ENCODE measurements at regions not wholly inside any gene's neighbourhood (a gene's known extent, or its start where the extent isn't known, plus 50 kb on each side); places are given as distances from the start of the nearest gene placed in this dataset.

- H4K5ac ChIP-seq (ENCODE audit: low read depth, low read length): no peak overlapping the region
- no peak overlapping the region for H2AK9ac ChIP-seq (replicated peaks; ENCODE audit: low read depth, low read length, poor library complexity)
- CTCF ChIA-PET: no interaction called here
- H3K9me1 ChIP-seq (ENCODE audit: insufficient read depth, low read length): no peaks in the 10 kb centered on the region
- no peaks in the 10 kb centered on the region for H4K20me1 ChIP-seq (ENCODE audit: insufficient read depth, low read length)
- BruUV-seq (replicated peaks): no TSS peak
- H2BK15ac ChIP-seq (ENCODE audit: low read depth, low read length): no peak overlapping the region
- no peak overlapping the region for H3K23ac ChIP-seq (ENCODE audit: low read depth, low read length)
- H3K9me3 ChIP-seq (ENCODE audit: control insufficient read depth, insufficient read depth, low read length): peaks cover 2% of the 10 kb centered on the region
- no peak overlapping the region for H3K9ac ChIP-seq (ENCODE audit: low read depth, low read length)
- POLR2A ChIA-PET (ENCODE audit: unreplicated experiment): no interaction called here
- in situ Hi-C loops (cut with MboI; ENCODE audit: low sequenced_read_pairs): no loop called here
- H4K8ac ChIP-seq (ENCODE audit: low read depth in 2 of 2, low read length in 2 of 2): no peak overlapping the region
- intact Hi-C loops (cut with micrococcal nuclease): no loop called here
- no peaks in the 10 kb centered on the region for H3K36me3 ChIP-seq (ENCODE audit: control insufficient read depth, insufficient read depth, low read length)
- H3K56ac ChIP-seq (ENCODE audit: extremely low read depth, insufficient read depth, low read length): no peak overlapping the region
- H3K4ac ChIP-seq (ENCODE audit: low read depth, low read length): no peak overlapping the region
- H3K4me2 ChIP-seq (ENCODE audit: low read depth, low read length): no peak overlapping the region
- H3K4me3 ChIP-seq (ENCODE audit: insufficient read depth, low read depth, low read length): no peak overlapping the region
- H2AK5ac ChIP-seq (ENCODE audit: low read depth, low read length): no peak overlapping the region
- H2BK120ac ChIP-seq (ENCODE audit: low read depth, low read length): no peak overlapping the region
- H3K27me3 ChIP-seq (ENCODE audit: control insufficient read depth, insufficient read depth, low read length): no peaks in the 10 kb centered on the region
- H2AFZ ChIP-seq (replicated peaks; ENCODE audit: low read length, poor library complexity): no peak overlapping the region
- no CpG with 5 or more reads among the region's 1 CpG for WGBS, 2 experiments (ENCODE audit: extremely low coverage in 2 of 2, insufficient read length in 1 of 2)
- no peak for TF ChIP-seq CHD1 (IDR thresholded peaks at IDR 0.05; ENCODE audit: low read depth, low read length)
- TF ChIP-seq MXI1 (IDR thresholded peaks at IDR 0.05; ENCODE audit: borderline replicate concordance, low read depth, low read length): no peak
- no peaks in the 10 kb centered on the region for H3K4me1 ChIP-seq (ENCODE audit: control insufficient read depth, insufficient read depth, low read length)
- ATAC-seq (ENCODE audit: low read depth) (no peak), DNase-seq (no peak)
- no peaks in the 10 kb centered on the region for H3K79me1 ChIP-seq (ENCODE audit: low read depth in 1 of 2, low read length in 2 of 2)
- H3K18ac ChIP-seq (ENCODE audit: low read depth, low read length): no peak overlapping the region
- H4K91ac ChIP-seq (ENCODE audit: insufficient read depth, low read depth, low read length): no peak overlapping the region
- no peak overlapping the region for H3K27ac ChIP-seq (ENCODE audit: insufficient read depth, low read length)
- H3K14ac ChIP-seq (replicated peaks; ENCODE audit: low read depth, low read length): no peak overlapping the region
- no peak overlapping the region for H2BK5ac ChIP-seq (ENCODE audit: low read depth, low read length, poor library complexity, severe bottlenecking)
- dilution Hi-C loops (cut with HindIII; ENCODE audit: low sequenced_read_pairs, unreplicated experiment): no loop called here
- no peak overlapping the region for H2BK20ac ChIP-seq (ENCODE audit: low read depth, low read length)
These were observed 616.5 kb upstream of the RGS18 start for GRCh38 chr1:191541758-191542157.

Measured in IMR-90 (cell line).